ENCODE measurements at regions not wholly inside any gene's neighbourhood (a gene's known extent, or its start where the extent isn't known, plus 50 kb on each side); places are given as distances from the start of the nearest gene placed in this dataset.

DNA sequence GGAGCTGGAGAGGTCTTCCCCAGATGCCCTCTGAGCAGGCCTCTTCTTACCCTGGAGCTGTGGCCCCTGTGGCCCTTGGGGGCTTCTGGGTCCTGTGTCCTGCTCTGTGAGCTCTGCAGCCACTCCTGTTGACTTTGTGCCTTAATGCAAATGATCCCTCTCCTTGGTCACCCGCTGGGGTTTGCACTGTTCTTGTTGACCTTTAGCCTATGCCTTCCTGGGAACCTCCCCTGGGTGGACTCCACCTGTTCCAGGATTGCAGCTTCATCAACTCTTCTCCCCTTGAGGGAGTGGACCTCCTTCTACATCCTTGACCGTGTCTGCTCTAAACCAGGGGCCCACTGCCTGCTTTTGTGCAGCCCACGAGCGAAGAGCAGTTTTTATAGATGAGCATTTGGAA, 58.6 kb upstream of the CTBP2 start:
- peaks cover 5% of the 10 kb centered on the region for H3K4me1 ChIP-seq (ENCODE audit: control insufficient read depth, insufficient read depth, low read length)
- no peaks in the 10 kb centered on the region for H3K27me3 ChIP-seq (ENCODE audit: control insufficient read depth, insufficient read depth, low read length)
- no peak overlapping the region for H3K4me3 ChIP-seq (ENCODE audit: low read depth, low read length)
- no peaks in the 10 kb centered on the region for H3K9me3 ChIP-seq (ENCODE audit: control insufficient read depth, insufficient read depth, low read length)
- no peaks in the 10 kb centered on the region for H3K36me3 ChIP-seq (ENCODE audit: control insufficient read depth, insufficient read depth, low read length)
- no peak overlapping the region for H3K9ac ChIP-seq (ENCODE audit: low read depth, low read length)

- H3K27me3 ChIP-seq (ENCODE audit: control insufficient read depth, insufficient read depth, low read length): no peaks in the 10 kb centered on the region
- H3K4me3 ChIP-seq (ENCODE audit: low read depth, low read length): no peak overlapping the region
- H3K9ac ChIP-seq (ENCODE audit: low read depth, low read length): no peak overlapping the region
- no peaks in the 10 kb centered on the region for H3K36me3 ChIP-seq (ENCODE audit: control insufficient read depth, insufficient read depth, low read length)
- peaks cover 5% of the 10 kb centered on the region for H3K4me1 ChIP-seq (ENCODE audit: control insufficient read depth, insufficient read depth, low read length)
- H3K9me3 ChIP-seq (ENCODE audit: control insufficient read depth, insufficient read depth, low read length): no peaks in the 10 kb centered on the region
These were observed 57.8 kb upstream of the CTBP2 start for GRCh38 chr10:125217990-125218675.

- H3K4me3 ChIP-seq (ENCODE audit: low read depth, low read length): no peak overlapping the region
- H3K9me3 ChIP-seq (ENCODE audit: control insufficient read depth, insufficient read depth, low read length): no peaks in the 10 kb centered on the region
- no peak overlapping the region for H3K9ac ChIP-seq (ENCODE audit: low read depth, low read length)
- no peaks in the 10 kb centered on the region for H3K36me3 ChIP-seq (ENCODE audit: control insufficient read depth, insufficient read depth, low read length)
- no peaks in the 10 kb centered on the region for H3K27me3 ChIP-seq (ENCODE audit: control insufficient read depth, insufficient read depth, low read length)
- peaks cover 2% of the 10 kb centered on the region for H3K4me1 ChIP-seq (ENCODE audit: control insufficient read depth, insufficient read depth, low read length)
These were observed 56.5 kb upstream of the CTBP2 start for GRCh38 chr10:125216861-125217260.

DNA sequence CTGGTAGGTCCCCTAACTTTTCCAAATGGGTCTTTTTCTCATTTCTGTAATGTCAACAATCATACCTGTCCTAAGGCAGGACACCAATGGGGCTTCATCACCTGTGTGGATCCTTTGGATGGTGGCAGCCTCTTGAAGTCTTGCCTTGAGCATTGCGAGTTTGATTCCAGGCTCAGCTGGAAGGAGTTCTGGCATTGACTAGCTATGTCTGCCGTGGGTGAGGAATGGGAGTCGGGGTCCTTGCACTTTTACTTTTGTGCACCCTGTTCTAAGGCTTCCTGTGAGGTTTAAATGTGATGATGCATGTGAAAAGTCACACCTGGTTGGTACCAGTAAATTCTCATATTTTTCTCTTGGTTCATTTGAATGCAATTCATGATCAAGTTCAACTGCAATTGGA, 55.9 kb upstream of the CTBP2 start:
- Histone ChIP-seq H3K9ac (ENCODE audit: low read depth, low read length) (no peak overlapping the region), H3K27me3 (ENCODE audit: control insufficient read depth, insufficient read depth, low read length) (no peaks in the 10 kb centered on the region), H3K4me1 (ENCODE audit: control insufficient read depth, insufficient read depth, low read length) (peaks cover 2% of the 10 kb centered on the region), H3K4me3 (ENCODE audit: low read depth, low read length) (no peak overlapping the region), H3K36me3 (ENCODE audit: control insufficient read depth, insufficient read depth, low read length) (no peaks in the 10 kb centered on the region), H3K9me3 (ENCODE audit: control insufficient read depth, insufficient read depth, low read length) (no peaks in the 10 kb centered on the region)

GRCh38 chr10:125214283-125214570, 53.9 kb upstream of the CTBP2 start:
- no peak overlapping the region for H3K9ac ChIP-seq (ENCODE audit: low read depth, low read length)
- H3K4me1 ChIP-seq (ENCODE audit: control insufficient read depth, insufficient read depth, low read length): peaks cover under 1% of the 10 kb centered on the region
- H3K4me3 ChIP-seq (ENCODE audit: low read depth, low read length): no peak overlapping the region
- H3K9me3 ChIP-seq (ENCODE audit: control insufficient read depth, insufficient read depth, low read length): no peaks in the 10 kb centered on the region
- no peaks in the 10 kb centered on the region for H3K27me3 ChIP-seq (ENCODE audit: control insufficient read depth, insufficient read depth, low read length)
- H3K36me3 ChIP-seq (ENCODE audit: control insufficient read depth, insufficient read depth, low read length): no peaks in the 10 kb centered on the region

GRCh38 chr10:125213541-125214282, 53.3 kb upstream of the CTBP2 start:
- Histone ChIP-seq H3K9ac (ENCODE audit: low read depth, low read length) (no peak overlapping the region), H3K36me3 (ENCODE audit: control insufficient read depth, insufficient read depth, low read length) (no peaks in the 10 kb centered on the region), H3K27me3 (ENCODE audit: control insufficient read depth, insufficient read depth, low read length) (no peaks in the 10 kb centered on the region), H3K9me3 (ENCODE audit: control insufficient read depth, insufficient read depth, low read length) (no peaks in the 10 kb centered on the region), H3K4me3 (ENCODE audit: low read depth, low read length) (no peak overlapping the region), H3K4me1 (ENCODE audit: control insufficient read depth, insufficient read depth, low read length) (no peaks in the 10 kb centered on the region)

DNA sequence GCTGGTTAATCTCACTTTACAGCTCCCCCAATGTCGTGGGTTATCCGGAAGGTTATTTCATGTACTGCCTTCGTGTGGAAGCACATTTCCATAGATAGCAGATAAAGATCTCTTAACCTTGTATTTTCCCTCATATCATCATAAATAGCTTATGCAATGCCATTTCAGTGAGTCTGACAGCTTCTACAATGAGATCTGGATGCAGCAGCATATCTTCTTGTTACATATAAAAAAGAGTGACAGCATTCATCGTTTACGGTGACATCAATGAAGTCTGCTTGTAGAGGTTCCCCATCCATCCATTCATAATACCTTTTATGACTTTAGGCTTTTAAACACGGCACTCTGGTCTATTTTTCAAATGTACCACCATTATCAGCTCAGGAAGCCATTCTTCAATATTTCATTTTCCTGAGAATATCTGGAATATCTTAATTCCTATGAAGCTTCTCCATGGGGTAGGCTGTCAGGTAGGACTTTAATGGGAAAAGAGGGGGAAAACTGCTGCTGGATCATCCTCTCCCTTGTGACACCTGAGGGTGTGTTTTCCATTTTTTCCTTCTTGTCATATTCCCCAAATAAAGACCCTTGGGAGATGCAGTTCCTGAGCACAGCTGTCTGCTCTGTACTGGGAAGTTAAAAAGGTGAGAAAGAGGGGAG, 51.9 kb upstream of the CTBP2 start:
- Histone ChIP-seq H3K9me3 (ENCODE audit: control insufficient read depth, insufficient read depth, low read length) (no peaks in the 10 kb centered on the region), H3K4me1 (ENCODE audit: control insufficient read depth, insufficient read depth, low read length) (no peaks in the 10 kb centered on the region), H3K9ac (ENCODE audit: low read depth, low read length) (no peak overlapping the region), H3K36me3 (ENCODE audit: control insufficient read depth, insufficient read depth, low read length) (no peaks in the 10 kb centered on the region), H3K27me3 (ENCODE audit: control insufficient read depth, insufficient read depth, low read length) (no peaks in the 10 kb centered on the region), H3K4me3 (ENCODE audit: low read depth, low read length) (no peak overlapping the region)

All from iPS-15b (cell line).